GM23338 (cell line): ENCODE measurements at regions not wholly inside any gene's neighbourhood (a gene's known extent, or its start where the extent isn't known, plus 50 kb on each side); places are given as distances from the start of the nearest gene placed in this dataset.

Experiments
- POLR2AphosphoS5 ChIP-seq: IDR thresholded peaks from 2 replicates; pipeline ENCODE4 v1.6.1; 2016; ENCODE audit warnings: antibody characterized with exemption, low read depth
- TF ChIP-seq, protein P1 (sequence below): fragments of 250-450 bp; sonication (Bioruptor Pico); IDR thresholded peaks from 2 replicates; pipeline ENCODE4 v1.5.0; 2020; ENCODE audit warnings: mild to moderate bottlenecking, moderate library complexity
- TF ChIP-seq, protein P2 (sequence below): IDR thresholded peaks from one replicate; pipeline ENCODE4 v1.6.1; 2018; ENCODE audit warnings: antibody characterized with exemption; ENCODE audit not compliant: unreplicated experiment
- TF ChIP-seq, protein P3 (sequence below): IDR thresholded peaks from 2 replicates; pipeline ENCODE4 v1.6.1; 2016; ENCODE audit warnings: antibody characterized with exemption
- TF ChIP-seq, protein P4 (sequence below), 2 experiments: fragments of 200-600 bp in 1 of 2; sonication (generic) in 1 of 2; conservative IDR thresholded peaks; 2 replicates each; pipeline versions ENCODE4 v1.5.1 to v1.6.1; 2016 to 2017; ENCODE audit warnings: antibody characterized with exemption in 2 of 2, low read depth in 2 of 2, mild to moderate bottlenecking in 2 of 2, moderate library complexity in 1 of 2

DNA sequence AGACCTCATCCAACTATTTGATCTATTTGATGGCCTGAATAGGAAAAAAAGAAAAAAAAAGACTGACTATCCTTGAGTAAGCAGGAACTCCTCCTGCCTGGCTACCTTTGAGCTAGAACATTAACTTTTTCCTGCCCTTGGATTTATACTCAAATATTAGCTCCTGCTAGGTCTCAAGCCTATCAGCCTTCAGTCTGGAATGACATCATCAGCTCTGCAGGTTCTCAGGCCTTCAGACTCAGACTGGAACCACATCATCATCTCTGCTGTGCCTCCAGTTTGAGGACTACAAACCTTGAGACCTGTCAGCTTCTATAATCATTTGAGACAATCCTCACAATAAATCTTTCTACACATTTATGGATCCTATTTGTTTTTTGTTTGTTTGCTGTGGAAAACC is 754.0 kb upstream of the SLIT2 start (continued):
- TF ChIP-seq, protein P1, sequence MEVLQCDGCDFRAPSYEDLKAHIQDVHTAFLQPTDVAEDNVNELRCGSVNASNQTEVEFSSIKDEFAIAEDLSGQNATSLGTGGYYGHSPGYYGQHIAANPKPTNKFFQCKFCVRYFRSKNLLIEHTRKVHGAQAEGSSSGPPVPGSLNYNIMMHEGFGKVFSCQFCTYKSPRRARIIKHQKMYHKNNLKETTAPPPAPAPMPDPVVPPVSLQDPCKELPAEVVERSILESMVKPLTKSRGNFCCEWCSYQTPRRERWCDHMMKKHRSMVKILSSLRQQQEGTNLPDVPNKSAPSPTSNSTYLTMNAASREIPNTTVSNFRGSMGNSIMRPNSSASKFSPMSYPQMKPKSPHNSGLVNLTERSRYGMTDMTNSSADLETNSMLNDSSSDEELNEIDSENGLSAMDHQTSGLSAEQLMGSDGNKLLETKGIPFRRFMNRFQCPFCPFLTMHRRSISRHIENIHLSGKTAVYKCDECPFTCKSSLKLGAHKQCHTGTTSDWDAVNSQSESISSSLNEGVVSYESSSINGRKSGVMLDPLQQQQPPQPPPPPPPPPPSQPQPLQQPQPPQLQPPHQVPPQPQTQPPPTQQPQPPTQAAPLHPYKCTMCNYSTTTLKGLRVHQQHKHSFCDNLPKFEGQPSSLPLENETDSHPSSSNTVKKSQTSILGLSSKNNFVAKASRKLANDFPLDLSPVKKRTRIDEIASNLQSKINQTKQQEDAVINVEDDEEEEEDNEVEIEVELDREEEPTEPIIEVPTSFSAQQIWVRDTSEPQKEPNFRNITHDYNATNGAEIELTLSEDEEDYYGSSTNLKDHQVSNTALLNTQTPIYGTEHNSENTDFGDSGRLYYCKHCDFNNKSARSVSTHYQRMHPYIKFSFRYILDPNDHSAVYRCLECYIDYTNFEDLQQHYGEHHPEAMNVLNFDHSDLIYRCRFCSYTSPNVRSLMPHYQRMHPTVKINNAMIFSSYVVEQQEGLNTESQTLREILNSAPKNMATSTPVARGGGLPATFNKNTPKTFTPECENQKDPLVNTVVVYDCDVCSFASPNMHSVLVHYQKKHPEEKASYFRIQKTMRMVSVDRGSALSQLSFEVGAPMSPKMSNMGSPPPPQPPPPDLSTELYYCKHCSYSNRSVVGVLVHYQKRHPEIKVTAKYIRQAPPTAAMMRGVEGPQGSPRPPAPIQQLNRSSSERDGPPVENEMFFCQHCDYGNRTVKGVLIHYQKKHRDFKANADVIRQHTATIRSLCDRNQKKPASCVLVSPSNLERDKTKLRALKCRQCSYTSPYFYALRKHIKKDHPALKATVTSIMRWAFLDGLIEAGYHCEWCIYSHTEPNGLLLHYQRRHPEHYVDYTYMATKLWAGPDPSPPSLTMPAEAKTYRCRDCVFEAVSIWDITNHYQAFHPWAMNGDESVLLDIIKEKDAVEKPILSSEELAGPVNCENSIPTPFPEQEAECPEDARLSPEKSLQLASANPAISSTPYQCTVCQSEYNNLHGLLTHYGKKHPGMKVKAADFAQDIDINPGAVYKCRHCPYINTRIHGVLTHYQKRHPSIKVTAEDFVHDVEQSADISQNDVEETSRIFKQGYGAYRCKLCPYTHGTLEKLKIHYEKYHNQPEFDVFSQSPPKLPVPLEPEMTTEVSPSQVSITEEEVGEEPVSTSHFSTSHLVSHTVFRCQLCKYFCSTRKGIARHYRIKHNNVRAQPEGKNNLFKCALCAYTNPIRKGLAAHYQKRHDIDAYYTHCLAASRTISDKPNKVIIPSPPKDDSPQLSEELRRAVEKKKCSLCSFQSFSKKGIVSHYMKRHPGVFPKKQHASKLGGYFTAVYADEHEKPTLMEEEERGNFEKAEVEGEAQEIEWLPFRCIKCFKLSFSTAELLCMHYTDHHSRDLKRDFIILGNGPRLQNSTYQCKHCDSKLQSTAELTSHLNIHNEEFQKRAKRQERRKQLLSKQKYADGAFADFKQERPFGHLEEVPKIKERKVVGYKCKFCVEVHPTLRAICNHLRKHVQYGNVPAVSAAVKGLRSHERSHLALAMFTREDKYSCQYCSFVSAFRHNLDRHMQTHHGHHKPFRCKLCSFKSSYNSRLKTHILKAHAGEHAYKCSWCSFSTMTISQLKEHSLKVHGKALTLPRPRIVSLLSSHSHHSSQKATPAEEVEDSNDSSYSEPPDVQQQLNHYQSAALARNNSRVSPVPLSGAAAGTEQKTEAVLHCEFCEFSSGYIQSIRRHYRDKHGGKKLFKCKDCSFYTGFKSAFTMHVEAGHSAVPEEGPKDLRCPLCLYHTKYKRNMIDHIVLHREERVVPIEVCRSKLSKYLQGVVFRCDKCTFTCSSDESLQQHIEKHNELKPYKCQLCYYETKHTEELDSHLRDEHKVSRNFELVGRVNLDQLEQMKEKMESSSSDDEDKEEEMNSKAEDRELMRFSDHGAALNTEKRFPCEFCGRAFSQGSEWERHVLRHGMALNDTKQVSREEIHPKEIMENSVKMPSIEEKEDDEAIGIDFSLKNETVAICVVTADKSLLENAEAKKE (CRISPR knock-in tag) = no peak
- TF ChIP-seq, protein P2, sequence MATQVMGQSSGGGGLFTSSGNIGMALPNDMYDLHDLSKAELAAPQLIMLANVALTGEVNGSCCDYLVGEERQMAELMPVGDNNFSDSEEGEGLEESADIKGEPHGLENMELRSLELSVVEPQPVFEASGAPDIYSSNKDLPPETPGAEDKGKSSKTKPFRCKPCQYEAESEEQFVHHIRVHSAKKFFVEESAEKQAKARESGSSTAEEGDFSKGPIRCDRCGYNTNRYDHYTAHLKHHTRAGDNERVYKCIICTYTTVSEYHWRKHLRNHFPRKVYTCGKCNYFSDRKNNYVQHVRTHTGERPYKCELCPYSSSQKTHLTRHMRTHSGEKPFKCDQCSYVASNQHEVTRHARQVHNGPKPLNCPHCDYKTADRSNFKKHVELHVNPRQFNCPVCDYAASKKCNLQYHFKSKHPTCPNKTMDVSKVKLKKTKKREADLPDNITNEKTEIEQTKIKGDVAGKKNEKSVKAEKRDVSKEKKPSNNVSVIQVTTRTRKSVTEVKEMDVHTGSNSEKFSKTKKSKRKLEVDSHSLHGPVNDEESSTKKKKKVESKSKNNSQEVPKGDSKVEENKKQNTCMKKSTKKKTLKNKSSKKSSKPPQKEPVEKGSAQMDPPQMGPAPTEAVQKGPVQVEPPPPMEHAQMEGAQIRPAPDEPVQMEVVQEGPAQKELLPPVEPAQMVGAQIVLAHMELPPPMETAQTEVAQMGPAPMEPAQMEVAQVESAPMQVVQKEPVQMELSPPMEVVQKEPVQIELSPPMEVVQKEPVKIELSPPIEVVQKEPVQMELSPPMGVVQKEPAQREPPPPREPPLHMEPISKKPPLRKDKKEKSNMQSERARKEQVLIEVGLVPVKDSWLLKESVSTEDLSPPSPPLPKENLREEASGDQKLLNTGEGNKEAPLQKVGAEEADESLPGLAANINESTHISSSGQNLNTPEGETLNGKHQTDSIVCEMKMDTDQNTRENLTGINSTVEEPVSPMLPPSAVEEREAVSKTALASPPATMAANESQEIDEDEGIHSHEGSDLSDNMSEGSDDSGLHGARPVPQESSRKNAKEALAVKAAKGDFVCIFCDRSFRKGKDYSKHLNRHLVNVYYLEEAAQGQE = no peak
- TF ChIP-seq POLR2AphosphoS5 = no peak
- TF ChIP-seq, protein P3, sequence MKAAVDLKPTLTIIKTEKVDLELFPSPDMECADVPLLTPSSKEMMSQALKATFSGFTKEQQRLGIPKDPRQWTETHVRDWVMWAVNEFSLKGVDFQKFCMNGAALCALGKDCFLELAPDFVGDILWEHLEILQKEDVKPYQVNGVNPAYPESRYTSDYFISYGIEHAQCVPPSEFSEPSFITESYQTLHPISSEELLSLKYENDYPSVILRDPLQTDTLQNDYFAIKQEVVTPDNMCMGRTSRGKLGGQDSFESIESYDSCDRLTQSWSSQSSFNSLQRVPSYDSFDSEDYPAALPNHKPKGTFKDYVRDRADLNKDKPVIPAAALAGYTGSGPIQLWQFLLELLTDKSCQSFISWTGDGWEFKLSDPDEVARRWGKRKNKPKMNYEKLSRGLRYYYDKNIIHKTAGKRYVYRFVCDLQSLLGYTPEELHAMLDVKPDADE = no peak
- TF ChIP-seq, protein P4, sequence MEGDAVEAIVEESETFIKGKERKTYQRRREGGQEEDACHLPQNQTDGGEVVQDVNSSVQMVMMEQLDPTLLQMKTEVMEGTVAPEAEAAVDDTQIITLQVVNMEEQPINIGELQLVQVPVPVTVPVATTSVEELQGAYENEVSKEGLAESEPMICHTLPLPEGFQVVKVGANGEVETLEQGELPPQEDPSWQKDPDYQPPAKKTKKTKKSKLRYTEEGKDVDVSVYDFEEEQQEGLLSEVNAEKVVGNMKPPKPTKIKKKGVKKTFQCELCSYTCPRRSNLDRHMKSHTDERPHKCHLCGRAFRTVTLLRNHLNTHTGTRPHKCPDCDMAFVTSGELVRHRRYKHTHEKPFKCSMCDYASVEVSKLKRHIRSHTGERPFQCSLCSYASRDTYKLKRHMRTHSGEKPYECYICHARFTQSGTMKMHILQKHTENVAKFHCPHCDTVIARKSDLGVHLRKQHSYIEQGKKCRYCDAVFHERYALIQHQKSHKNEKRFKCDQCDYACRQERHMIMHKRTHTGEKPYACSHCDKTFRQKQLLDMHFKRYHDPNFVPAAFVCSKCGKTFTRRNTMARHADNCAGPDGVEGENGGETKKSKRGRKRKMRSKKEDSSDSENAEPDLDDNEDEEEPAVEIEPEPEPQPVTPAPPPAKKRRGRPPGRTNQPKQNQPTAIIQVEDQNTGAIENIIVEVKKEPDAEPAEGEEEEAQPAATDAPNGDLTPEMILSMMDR (conservative IDR thresholded peaks at IDR 0.05; ENCODE audit: low read depth in 2 of 2) = no peak
